Activated B cell treated with CpG ODN at 0.5 μM for 24 hours (primary cell): ENCODE measurements at regions not wholly inside any gene's neighbourhood (a gene's known extent, or its start where the extent isn't known, plus 50 kb on each side); places are given as distances from the start of the nearest gene placed in this dataset.

Experiments used
- ATAC-seq: fragments of 200-7000 bp; cut with Tn5 transposase; one replicate; pipeline ENCODE4 v1.10.0; 2021; ENCODE audit warnings: low read depth, mild to moderate bottlenecking, moderate library complexity
- CTCF ChIA-PET: fragments of 350-600 bp; sonication (Branson Sonifier 250); formaldehyde crosslinking; loops from one replicate; lab custom pipeline; 2021; ENCODE audit warnings: antibody characterized with exemption; lab: Charles Lee
- POLR2A ChIA-PET: fragments of 350-600 bp; sonication (Branson Sonifier 250); formaldehyde crosslinking; loops from one replicate; lab custom pipeline; 2021; ENCODE audit warnings: antibody characterized with exemption; lab: Charles Lee
- DNase-seq: peaks from one replicate; pipeline ENCODE4 v3.0.0; 2022
- H3K27ac Mint-ChIP-seq: one replicate; pipeline ENCODE4 v1.8.0; 2020; ENCODE audit warnings: mixed read lengths
- H3K27me3 Mint-ChIP-seq: one replicate; pipeline ENCODE4 v1.8.0; 2021; ENCODE audit warnings: mixed read lengths
- H3K36me3 Mint-ChIP-seq: one replicate; pipeline ENCODE4 v1.8.0; 2021; ENCODE audit warnings: low read depth, mixed read lengths
- H3K4me1 Mint-ChIP-seq: one replicate; pipeline ENCODE4 v1.8.0; 2021; ENCODE audit warnings: mixed read lengths
- H3K4me3 Mint-ChIP-seq: one replicate; pipeline ENCODE4 v1.8.0; 2020; ENCODE audit warnings: mild to moderate bottlenecking, mixed read lengths
- H3K9me3 Mint-ChIP-seq: one replicate; pipeline ENCODE4 v1.8.0; 2020; ENCODE audit warnings: mixed read lengths
- intact Hi-C: fragments of 100-400 bp; cut with micrococcal nuclease; formaldehyde crosslinking; loops from one replicate; pipeline ENCODE4 v1.15.1; 2024
- TF ChIP-seq, protein P1 (sequence below): fragments of 200-600 bp; IDR thresholded peaks from one replicate; pipeline ENCODE4 v1.8.0; 2022; ENCODE audit warnings: antibody characterized with exemption, mild to moderate bottlenecking

DNA sequence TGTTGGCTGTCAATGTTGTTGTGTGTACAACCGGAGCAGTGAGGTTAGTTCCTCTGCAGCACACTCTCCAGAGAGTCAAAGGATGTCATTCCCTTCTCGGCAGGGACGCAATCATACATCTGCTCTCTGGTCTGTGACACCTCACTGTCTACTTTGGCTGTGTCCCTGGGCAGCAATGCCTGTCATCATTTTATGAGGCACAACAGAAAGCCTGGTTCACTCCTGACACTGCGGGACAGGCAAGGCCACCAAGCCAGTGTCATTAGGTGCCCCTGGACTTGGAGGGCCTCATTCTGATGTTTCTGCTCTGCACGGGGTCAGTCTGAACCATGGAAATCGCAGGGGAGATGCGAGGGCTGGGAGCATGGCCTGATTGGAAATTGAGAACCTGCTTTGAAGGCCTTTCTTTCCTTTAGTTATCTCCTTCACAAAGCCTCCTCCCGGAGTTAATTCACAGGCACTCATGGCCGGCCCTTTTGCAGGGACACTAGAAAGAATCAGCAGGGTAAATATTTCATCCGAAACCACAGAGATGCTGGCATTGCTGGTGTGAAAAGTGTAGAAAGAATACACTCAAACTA, 284.4 kb downstream of the ZNF536 start:
- H3K9me3 Mint-ChIP-seq: no peaks in the 10 kb centered on the region
- intact Hi-C loops: no loop called here
- ChIA-PET CTCF (no interaction called here), POLR2A (no interaction called here)
- no peaks in the 10 kb centered on the region for H3K4me1 Mint-ChIP-seq
- no peak overlapping the region for H3K27ac Mint-ChIP-seq
- TF ChIP-seq, protein P1, sequence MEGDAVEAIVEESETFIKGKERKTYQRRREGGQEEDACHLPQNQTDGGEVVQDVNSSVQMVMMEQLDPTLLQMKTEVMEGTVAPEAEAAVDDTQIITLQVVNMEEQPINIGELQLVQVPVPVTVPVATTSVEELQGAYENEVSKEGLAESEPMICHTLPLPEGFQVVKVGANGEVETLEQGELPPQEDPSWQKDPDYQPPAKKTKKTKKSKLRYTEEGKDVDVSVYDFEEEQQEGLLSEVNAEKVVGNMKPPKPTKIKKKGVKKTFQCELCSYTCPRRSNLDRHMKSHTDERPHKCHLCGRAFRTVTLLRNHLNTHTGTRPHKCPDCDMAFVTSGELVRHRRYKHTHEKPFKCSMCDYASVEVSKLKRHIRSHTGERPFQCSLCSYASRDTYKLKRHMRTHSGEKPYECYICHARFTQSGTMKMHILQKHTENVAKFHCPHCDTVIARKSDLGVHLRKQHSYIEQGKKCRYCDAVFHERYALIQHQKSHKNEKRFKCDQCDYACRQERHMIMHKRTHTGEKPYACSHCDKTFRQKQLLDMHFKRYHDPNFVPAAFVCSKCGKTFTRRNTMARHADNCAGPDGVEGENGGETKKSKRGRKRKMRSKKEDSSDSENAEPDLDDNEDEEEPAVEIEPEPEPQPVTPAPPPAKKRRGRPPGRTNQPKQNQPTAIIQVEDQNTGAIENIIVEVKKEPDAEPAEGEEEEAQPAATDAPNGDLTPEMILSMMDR: no peak
- DNase-seq (no peak), ATAC-seq (no peak)
- H3K36me3 Mint-ChIP-seq: no peaks in the 10 kb centered on the region
- H3K4me3 Mint-ChIP-seq: no peak overlapping the region
- no peaks in the 10 kb centered on the region for H3K27me3 Mint-ChIP-seq

- TF ChIP-seq, protein P1: no peak
- CTCF ChIA-PET: interaction anchor here (0.9 kb wide), 1 partner anchor 894 kb away, joined by 3 read pairs; no protein-coding TSS in a partner anchor
- Mint-ChIP-seq H3K27ac (no peak overlapping the region), H3K4me1 (no peaks in the 10 kb centered on the region), H3K36me3 (no peaks in the 10 kb centered on the region), H3K4me3 (no peak overlapping the region), H3K9me3 (no peaks in the 10 kb centered on the region), H3K27me3 (no peaks in the 10 kb centered on the region)
- POLR2A ChIA-PET: no interaction called here
- DNase-seq (no peak), ATAC-seq (no peak)
- intact Hi-C loops: loop anchor here (5.0 kb wide), 1 partner anchor 782 kb away; no protein-coding TSS in a partner anchor
These were observed 281.6 kb downstream of the ZNF536 start for GRCh38 chr19:30653646-30654386.

- Mint-ChIP-seq H3K9me3 (no peaks in the 10 kb centered on the region), H3K4me1 (no peaks in the 10 kb centered on the region), H3K27me3 (peaks cover 3% of the 10 kb centered on the region), H3K27ac (no peak overlapping the region), H3K36me3 (no peaks in the 10 kb centered on the region), H3K4me3 (no peak overlapping the region)
- no peak for DNase-seq
- no peak for ATAC-seq
- CTCF ChIA-PET: no interaction called here
- intact Hi-C loops: loop anchor here (5.0 kb wide), 1 partner anchor 780 kb away; no protein-coding TSS in a partner anchor
- POLR2A ChIA-PET: no interaction called here
- TF ChIP-seq, protein P1: no peak
These were observed 280.6 kb downstream of the ZNF536 start for GRCh38 chr19:30652751-30653150.

DNA sequence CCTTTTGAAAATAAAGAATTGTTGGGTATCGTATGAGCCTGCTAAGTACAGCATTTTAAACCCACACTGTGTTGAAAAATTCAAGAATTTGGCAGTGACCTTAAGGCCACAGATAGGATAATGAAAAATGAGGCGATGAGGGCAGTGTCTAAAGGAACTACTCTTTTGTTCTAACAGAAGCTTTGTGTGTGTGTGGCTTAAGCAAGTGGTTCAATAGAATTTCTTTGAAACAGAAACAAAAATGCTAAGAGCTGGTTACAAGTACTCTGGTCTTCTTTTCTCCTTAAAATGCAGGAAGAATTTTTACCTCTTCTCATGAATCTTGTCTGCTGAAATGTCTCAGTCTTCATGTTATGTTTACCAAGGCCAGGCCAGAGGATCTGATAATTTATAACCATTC, 279.5 kb downstream of the ZNF536 start:
- no peak for DNase-seq
- Mint-ChIP-seq H3K4me3 (no peak overlapping the region), H3K27ac (no peak overlapping the region), H3K27me3 (peaks cover 3% of the 10 kb centered on the region), H3K4me1 (no peaks in the 10 kb centered on the region), H3K36me3 (no peaks in the 10 kb centered on the region), H3K9me3 (no peaks in the 10 kb centered on the region)
- ChIA-PET POLR2A (no interaction called here), CTCF (interaction anchor here (1.2 kb wide), 1 partner anchor 16 kb away, joined by 3 read pairs; no protein-coding TSS in a partner anchor)
- intact Hi-C loops: loop anchor here (5.0 kb wide), 1 partner anchor 779 kb away; no protein-coding TSS in a partner anchor
- TF ChIP-seq, protein P1: no peak
- ATAC-seq: no peak

- Mint-ChIP-seq H3K4me1 (no peaks in the 10 kb centered on the region), H3K27ac (no peak overlapping the region), H3K36me3 (no peaks in the 10 kb centered on the region), H3K4me3 (no peak overlapping the region), H3K27me3 (peaks cover 3% of the 10 kb centered on the region), H3K9me3 (no peaks in the 10 kb centered on the region)
- TF ChIP-seq, protein P1: no peak
- no peak for DNase-seq
- ChIA-PET CTCF (interaction anchor here (1.2 to 1.8 kb wide), 2 partner anchors 17 to 793 kb away, joined by 3 to 5 read pairs; no protein-coding TSS in a partner anchor), POLR2A (no interaction called here)
- intact Hi-C loops: loop anchor here (5.0 kb wide), 1 partner anchor 779 kb away; no protein-coding TSS in a partner anchor
- ATAC-seq: no peak
These were observed 278.9 kb downstream of the ZNF536 start for GRCh38 chr19:30651066-30651465.
